Brain microvascular endothelial cell (primary cell): ENCODE measurements at regions not wholly inside any gene's neighbourhood (a gene's known extent, or its start where the extent isn't known, plus 50 kb on each side); places are given as distances from the start of the nearest gene placed in this dataset.

Source experiments
- DNase-seq: peaks from one replicate; pipeline ENCODE4 v3.0.0-alpha.2; 2020
- H3K27ac ChIP-seq: fragments of 250-450 bp; sonication (Bioruptor Pico); 2 replicates; pipeline ENCODE4 v1.5.1; 2020; ENCODE audit warnings: mild to moderate bottlenecking, moderate library complexity
- H3K27me3 ChIP-seq: fragments of 250-450 bp; sonication (Bioruptor Pico); replicated peaks from 2 replicates; pipeline ENCODE4 v1.5.1; 2020; ENCODE audit warnings: mild to moderate bottlenecking
- H3K36me3 ChIP-seq: fragments of 250-450 bp; sonication (Bioruptor Pico); replicated peaks from 2 replicates; pipeline ENCODE4 v1.5.1; 2020; ENCODE audit warnings: mild to moderate bottlenecking
- H3K4me3 ChIP-seq: 2 replicates; pipeline ENCODE4 v1.5.1; 2011; ENCODE audit warnings: low read depth, mild to moderate bottlenecking, control low read depth, low read length, moderate library complexity
- in situ Hi-C: cut with HindIII; loops from 2 replicates; pipeline ENCODE4 v1.10.0; 2017; ENCODE audit warnings: low sequenced_read_pairs, low pct_ligation_motif_present
- TF ChIP-seq, protein P1 (sequence below): IDR thresholded peaks from 2 replicates; pipeline ENCODE4 v1.5.1; 2011; ENCODE audit warnings: low read depth, mild to moderate bottlenecking, moderate library complexity, low read length, control low read depth, inconsistent platforms; ENCODE audit errors: missing control alignments

DNA sequence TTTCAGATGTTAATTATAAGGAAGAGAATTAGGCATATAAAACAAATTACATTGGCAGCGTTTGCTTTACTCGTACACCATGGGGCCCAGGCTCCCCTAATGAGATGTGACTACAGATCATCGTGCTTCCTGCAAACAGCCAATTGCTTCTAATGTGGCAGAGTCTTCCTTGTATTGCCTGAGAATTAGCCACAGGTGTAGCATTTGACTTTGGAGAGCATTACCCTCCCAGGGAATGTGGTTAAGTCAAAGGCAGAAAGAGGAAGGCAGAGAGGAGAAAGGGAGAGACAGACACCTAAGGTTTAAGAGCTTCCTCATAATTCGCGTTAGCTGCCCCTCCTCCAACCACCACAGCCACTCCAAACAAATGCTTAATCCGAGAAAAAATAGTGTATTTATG is 97.0 kb downstream of the MID1IP1 start:
- Histone ChIP-seq H3K27me3 (no peaks in the 10 kb centered on the region), H3K36me3 (no peaks in the 10 kb centered on the region), H3K27ac (no peak overlapping the region), H3K4me3 (no peak overlapping the region)
- no peak for DNase-seq
- TF ChIP-seq, protein P1, sequence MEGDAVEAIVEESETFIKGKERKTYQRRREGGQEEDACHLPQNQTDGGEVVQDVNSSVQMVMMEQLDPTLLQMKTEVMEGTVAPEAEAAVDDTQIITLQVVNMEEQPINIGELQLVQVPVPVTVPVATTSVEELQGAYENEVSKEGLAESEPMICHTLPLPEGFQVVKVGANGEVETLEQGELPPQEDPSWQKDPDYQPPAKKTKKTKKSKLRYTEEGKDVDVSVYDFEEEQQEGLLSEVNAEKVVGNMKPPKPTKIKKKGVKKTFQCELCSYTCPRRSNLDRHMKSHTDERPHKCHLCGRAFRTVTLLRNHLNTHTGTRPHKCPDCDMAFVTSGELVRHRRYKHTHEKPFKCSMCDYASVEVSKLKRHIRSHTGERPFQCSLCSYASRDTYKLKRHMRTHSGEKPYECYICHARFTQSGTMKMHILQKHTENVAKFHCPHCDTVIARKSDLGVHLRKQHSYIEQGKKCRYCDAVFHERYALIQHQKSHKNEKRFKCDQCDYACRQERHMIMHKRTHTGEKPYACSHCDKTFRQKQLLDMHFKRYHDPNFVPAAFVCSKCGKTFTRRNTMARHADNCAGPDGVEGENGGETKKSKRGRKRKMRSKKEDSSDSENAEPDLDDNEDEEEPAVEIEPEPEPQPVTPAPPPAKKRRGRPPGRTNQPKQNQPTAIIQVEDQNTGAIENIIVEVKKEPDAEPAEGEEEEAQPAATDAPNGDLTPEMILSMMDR: no peak
- in situ Hi-C loops: no loop called here

DNA sequence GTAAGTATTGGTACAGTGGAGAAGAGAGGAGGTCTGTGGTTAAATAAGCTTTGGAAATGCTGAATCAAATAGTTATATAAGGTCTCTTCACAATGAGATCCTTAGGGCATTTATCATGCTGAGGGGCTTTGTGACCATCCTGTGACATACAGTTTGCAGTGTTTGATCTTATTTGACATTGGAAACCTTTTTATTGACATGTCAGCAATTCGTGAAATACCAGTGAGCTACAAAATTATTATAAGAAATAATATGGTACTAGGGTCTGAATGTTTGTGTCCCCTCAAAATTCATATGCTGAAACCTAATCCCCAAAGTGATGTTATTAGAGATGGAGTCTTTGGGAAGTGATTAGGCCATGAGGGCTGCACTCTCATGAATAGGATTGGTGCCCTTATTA is 98.4 kb downstream of the MID1IP1 start:
- Histone ChIP-seq H3K36me3 (no peaks in the 10 kb centered on the region), H3K27me3 (no peaks in the 10 kb centered on the region), H3K4me3 (no peak overlapping the region), H3K27ac (no peak overlapping the region)
- no peak for DNase-seq
- in situ Hi-C loops: no loop called here
- TF ChIP-seq, protein P1: no peak

DNA sequence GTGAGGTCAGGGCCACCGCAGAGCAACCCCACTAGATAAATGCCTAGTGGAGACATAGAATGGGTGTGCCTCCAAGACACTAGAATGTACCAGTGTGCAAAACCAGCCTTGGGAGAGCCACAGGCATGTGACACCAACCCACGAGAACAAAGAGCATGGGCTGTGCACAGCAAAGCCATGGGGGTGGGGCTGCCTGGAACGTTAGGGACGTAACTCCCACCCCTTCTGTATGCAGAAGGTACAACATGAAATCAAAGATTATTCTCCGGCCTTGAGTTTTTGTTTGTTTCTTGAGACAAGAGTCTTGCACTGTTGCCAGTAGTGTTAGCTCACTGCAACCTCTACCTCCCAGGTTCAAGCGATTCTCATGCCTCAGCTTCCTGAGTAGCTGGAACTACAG is 99.5 kb downstream of the MID1IP1 start:
- Histone ChIP-seq H3K27ac (no peak overlapping the region), H3K36me3 (no peaks in the 10 kb centered on the region), H3K4me3 (no peak overlapping the region), H3K27me3 (no peaks in the 10 kb centered on the region)
- no peak for DNase-seq
- TF ChIP-seq, protein P1: no peak
- in situ Hi-C loops: no loop called here

DNA sequence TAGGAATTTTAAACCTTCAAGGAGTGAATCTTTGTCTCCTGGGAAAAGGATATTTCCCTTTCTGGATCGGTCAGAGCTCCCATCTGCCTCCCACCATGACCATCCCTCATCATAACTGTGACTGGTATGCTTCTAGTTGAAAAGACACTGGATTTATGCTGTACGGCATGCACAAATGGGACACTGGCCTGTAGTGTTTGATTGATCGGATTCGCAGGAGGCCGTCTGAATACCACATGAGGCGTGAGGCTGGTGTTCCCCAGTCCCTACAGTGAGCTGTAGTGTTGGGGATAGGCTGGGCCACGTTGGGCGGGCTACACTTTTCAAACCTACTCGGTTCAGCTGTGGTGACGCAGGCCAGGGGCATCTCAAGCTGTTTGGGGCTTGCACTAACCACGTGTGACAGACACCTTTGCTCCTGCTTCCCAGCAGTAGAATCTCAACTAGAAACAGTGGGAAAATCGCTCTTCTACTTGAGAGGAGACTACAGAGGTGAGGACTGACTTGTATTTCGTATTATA is 101.8 kb downstream of the MID1IP1 start:
- Histone ChIP-seq H3K27ac (no peak overlapping the region), H3K27me3 (no peaks in the 10 kb centered on the region), H3K36me3 (no peaks in the 10 kb centered on the region), H3K4me3 (no peak overlapping the region)
- TF ChIP-seq, protein P1: no peak
- in situ Hi-C loops: no loop called here
- DNase-seq: no peak

DNA sequence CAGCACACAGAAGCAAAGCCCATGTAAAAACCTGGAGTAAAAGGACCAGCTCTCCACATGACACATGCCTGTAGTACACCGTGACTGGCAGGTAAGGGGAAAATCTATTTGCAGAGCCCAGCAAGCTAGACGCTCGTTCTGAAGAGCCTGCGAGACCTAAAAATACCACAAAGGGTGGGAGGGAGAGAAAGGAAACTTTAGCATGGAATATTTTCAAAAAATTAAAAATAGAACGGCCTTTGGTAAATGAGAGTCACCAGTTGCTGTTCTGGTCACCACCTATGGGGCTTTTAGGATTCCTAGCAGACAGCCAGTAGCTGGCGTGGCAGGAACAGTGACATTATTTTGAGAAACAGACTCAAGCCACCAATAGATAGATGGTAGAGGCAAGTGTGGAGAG is 115.5 kb downstream of the MID1IP1 start:
- Histone ChIP-seq H3K36me3 (no peaks in the 10 kb centered on the region), H3K27me3 (no peaks in the 10 kb centered on the region), H3K27ac (no peak overlapping the region), H3K4me3 (no peak overlapping the region)
- TF ChIP-seq, protein P1: no peak
- no peak for DNase-seq
- in situ Hi-C loops: no loop called here

DNA sequence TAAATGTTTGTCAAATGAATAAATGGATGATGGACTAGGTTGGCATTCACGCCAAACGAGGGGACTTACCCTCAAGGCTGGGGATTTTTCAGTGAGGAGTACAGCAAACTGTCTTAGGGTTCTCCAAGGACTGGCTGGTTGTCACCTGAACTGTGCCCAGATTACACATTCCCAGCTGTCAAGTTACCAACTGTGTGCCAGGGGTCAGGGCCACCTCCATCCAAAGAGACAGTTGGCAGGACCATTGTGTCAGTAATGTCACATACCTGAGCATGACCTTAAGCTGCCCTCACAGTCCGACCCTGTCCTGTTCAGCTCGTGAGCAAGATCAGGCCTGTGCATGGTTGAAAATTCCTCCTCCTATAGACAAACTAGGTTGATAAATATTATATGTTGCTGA is 116.7 kb downstream of the MID1IP1 start:
- Histone ChIP-seq H3K4me3 (no peak overlapping the region), H3K36me3 (no peaks in the 10 kb centered on the region), H3K27me3 (no peaks in the 10 kb centered on the region), H3K27ac (no peak overlapping the region)
- TF ChIP-seq, protein P1: no peak
- in situ Hi-C loops: no loop called here
- no peak for DNase-seq
